HG02623 (cell line): ENCODE measurements at regions not wholly inside any gene's neighbourhood (a gene's known extent, or its start where the extent isn't known, plus 50 kb on each side); places are given as distances from the start of the nearest gene placed in this dataset.

Experiments used
- ATAC-seq: cut with Tn5 transposase; IDR thresholded peaks from one replicate; pipeline ENCODE4 v1.9.1; 2021; ENCODE audit warnings: moderate library complexity; ENCODE audit not compliant: unreplicated experiment

GRCh38 chr2:177031438-177032180 is 181.0 kb upstream of the HNRNPA3 start:
- no peak for ATAC-seq

DNA sequence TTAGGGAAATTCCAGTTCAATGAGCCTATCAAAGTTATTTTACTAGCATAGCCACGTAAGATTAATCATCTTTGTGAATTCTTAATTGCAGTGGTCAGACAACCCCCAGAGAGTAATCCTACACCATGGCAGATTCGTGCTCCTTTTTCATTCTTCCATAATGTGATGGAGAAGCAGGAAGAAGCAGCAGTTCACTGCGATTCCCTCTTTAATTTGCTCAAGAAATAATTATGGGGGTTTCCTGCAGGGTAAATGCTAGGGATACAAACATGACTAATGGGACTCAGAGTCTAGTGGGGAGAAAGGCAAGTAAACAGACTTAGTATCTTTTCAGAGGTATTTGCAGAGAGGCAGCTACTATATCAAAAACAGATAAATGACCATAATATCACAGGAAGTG is 175.8 kb upstream of the HNRNPA3 start:
- ATAC-seq, result no peak

DNA sequence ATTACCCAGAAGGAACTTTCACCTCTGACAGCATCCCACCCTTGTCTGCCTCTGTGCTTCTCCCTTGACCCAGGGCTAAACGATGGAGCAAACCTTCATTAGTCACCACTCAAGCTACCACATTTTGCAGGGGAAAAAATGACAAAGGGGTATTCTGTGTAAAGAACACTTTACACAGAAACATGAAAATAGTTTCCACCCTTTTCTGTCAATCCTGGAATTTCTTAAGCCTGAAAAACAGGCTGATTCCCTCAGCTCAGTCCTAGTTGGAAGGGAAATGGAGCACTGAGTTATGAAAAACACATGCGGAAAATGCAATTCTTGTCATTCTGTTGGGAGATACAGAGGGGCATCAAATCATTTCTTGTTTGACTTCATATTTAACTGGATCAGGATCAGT is 175.0 kb upstream of the HNRNPA3 start:
- no peak for ATAC-seq

DNA sequence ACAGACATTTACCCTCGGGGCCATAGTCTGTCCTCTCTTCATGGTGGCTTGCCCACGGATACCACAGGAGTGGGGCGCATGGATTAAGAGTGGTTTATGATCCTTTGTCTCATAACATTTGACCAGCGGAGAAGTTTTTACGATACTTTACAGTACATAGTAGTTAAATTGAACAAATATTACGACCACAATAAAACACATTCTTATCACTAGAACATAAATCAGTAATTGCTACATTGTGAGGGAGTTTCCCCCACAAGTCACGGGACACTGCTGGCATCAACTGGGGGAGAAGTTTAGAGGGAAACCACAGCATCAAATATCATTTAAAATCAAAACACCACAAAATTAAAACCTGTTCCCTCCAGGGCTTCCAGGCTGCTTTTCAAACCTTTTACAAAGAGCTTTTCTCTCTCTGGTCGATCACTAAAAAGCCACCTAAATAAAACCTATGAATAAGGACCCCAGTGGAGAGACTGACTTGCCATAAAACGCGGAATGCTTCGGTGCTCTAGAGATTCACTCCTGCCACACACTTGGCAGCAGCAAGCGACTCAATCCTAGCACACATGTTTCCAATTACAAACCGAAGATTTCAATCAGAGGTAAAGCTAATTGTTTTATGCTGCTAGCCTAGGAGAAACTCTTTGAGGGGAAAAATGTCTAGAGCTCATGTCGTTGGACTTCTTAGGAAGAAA is 173.7 kb upstream of the HNRNPA3 start:
- ATAC-seq, result no peak

DNA sequence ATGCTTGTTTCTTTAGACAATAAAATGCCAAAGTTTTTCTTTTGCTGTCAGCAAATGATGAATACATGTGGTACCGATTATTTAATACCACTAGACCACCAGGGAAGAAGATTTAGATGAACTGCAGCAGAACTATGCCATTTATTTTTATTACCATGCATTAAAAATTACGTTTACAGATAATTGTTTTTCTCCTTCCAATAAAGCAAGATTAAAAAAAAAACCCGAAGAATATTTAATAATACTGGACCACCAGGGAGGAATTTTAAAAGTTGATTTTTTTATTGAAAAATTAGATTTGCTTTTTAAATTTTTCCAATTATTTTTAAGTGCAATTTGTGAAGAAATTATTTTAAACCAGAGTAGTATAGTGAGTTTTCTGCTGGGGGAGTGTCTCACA is 170.3 kb upstream of the HNRNPA3 start:
- no peak for ATAC-seq

DNA sequence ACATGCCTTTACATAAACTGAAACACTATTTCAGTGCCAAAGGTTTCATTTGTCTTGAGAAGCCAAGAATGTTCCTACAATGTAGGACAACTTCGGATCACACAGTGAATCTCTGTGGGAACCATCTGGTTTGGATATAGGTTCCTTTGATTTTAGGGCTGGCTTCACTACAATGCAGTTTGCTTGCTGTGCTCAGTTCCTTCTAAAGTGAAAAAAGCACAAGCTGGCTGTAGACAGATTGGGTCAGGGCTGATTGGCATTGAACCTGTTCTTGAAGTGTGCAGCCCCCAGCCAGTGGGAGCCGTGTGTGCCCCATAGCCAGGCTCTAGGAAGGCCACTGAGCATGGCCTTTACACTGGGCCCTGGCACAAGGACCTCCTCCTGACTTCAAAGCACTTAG is 167.9 kb upstream of the HNRNPA3 start:
- ATAC-seq, result no peak

DNA sequence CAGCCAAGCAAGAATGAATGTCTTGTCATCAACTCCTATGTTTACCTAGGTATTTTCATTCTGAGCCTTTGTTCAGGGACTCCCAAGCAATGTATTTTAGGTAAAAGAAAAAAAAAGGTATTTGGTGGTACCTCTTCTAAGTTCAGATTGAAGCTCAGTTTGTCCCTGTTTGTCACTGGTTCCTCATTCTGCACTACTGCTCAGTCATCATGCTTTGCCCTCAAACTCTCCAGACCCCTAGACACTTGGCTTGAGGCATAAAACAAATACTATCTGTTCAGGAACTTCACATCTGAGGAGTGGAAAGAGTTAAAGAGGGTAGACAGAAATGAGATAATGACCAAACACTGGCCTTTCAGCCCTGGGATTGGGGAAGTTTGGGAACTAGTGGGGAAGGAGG is 163.6 kb upstream of the HNRNPA3 start:
- ATAC-seq, result no peak

DNA sequence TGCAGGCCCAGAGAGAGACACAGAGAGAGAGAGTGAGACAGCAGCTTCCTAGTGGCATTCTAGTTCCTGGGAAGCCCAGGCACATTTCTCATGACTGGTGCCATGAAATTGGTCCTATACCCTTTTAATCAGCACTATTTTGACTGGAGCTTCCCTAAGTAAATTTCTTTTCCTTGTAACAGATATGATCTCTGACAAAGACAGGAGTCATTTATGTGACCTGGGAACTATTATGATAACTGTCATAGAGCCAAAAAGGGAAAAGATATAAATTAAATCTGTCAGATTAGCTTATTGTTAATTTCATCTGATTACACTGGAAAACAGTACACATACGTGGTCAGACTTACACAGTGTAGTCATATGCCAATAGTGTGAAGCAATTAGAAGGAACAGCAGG is 161.3 kb upstream of the HNRNPA3 start:
- no peak for ATAC-seq

GRCh38 chr2:177052471-177052870 is 160.1 kb upstream of the HNRNPA3 start:
- ATAC-seq, result no peak

- no peak for ATAC-seq
These were observed 159.6 kb upstream of the HNRNPA3 start for GRCh38 chr2:177053038-177053437.

DNA sequence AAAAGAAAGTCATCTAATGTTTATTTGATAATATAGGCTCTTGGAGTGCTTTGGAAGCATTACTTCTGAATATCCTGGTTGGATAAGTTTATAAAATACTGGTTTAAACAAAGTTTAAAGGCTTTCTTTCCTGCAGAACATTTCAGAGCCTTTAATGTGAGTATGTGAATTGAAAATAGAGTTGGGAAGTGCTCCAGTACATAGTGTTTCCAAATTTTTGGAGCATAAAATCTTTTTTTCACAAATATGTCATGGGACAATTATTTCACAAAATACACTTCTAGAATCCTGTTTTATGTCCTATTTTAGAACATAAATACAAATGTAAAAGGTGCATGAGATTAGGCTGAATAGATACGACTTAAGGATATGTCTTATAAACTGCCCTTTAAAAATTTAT is 158.9 kb upstream of the HNRNPA3 start:
- ATAC-seq, result no peak

GRCh38 chr2:177056481-177056929 is 156.1 kb upstream of the HNRNPA3 start:
- no peak for ATAC-seq

DNA sequence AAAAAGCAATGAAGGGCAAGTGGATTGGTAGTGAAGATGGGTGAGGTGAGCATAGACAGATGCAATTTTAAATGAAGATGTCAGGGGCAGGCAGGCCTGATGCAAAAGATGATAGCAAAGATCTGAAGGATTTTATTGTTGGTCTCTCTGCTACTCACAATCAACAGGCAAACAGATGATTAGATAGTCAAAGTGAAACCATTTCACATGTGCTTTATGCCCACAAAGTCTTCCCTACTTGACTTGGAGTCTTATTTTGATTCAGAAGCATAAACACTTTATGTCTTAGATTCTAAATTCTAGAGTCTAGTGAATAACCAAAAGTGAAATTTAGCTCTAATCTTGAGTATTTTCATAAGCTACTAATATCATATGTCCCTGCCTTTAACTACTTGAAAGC is 153.8 kb upstream of the HNRNPA3 start:
- no peak for ATAC-seq

DNA sequence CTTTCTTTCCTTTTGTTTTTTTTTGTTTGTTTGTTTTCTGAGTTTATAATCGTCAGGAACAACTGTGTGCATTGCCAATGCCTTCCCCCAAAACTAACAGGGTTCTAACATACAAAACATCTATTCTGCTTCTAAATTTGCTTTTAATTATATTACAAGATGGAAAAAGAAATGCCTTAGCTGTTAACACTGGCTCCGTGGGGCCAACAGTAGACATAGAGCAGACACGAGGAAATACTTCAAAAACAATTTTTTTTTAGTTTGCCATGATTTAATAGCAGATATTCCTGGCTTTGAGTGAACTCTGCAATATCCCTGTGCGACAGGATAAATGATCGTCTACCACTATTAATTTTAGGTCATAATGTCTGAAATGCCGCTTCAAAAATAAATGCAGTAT is 153.3 kb upstream of the HNRNPA3 start:
- ATAC-seq, result no peak

- no peak for ATAC-seq
These were observed 149.3 kb upstream of the HNRNPA3 start for GRCh38 chr2:177063331-177063730.

GRCh38 chr2:177064422-177064821 is 148.2 kb upstream of the HNRNPA3 start:
- no peak for ATAC-seq

- ATAC-seq, result no peak
These were observed 143.6 kb upstream of the HNRNPA3 start for GRCh38 chr2:177068967-177069366.

DNA sequence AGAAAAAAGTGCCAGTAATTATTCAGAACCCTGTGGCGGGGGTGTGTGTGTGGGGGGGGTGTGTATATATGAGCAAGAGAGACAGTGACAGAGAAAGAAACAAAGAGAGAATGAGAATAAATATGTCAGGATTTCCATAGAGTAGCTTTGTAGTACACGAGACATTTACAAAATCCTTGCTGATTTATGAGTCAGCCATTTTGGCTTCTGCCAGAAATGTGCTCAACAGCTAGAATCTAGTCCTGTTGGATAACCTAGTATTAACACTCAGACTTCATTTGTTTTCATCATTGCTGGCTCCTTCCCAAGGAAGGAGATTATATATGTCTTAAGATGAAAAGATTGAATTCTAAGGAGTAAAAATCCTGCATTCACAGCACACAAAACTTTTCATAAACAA is 140.5 kb upstream of the HNRNPA3 start:
- no peak for ATAC-seq

DNA sequence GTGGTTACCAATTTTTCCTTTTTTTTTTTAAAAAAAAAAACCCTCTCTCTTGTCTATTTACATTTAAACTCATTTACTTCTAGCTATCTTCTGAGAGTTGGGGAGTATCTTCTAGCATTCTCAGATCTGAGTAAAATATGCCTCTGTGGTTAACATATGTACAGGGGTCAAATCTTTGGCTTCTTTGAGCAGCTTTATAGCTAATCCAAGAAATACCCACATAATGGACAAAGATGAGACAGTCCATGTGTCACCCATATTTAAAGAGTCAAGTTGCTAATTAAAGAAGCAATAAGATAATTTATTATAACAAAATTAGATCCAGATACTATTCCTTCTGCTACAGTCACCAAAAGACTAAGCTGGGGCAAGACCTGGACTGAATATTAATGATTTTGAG is 139.0 kb upstream of the HNRNPA3 start:
- no peak for ATAC-seq

DNA sequence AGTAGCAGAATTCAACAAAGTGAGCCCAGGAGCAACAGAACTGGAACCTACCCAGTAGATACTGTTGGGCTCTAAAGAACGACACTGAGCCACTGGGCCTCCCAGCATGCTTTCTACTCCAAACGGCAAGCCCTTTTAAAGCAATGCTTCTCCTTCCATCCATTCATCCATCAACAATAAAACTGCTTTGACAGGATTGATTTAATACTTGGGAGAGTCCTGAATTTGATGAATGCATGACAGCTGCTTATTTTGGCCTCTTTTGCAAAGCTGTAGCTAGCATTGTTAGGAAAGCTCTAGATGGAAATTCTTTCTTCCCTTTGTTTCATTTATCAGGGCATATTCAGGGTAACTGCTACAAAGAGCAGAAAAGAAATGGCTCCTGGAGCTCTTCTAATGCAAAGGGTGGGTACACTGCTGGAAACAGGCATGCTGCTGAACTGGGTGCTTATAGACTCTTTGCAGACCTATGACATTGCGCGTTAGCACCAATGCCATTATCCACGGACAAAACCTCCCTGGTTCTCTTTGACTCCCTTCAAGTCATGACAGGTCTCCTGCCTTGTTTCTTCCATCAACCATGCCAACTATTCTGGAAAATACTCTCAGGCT is 138.4 kb upstream of the HNRNPA3 start:
- ATAC-seq, result no peak

DNA sequence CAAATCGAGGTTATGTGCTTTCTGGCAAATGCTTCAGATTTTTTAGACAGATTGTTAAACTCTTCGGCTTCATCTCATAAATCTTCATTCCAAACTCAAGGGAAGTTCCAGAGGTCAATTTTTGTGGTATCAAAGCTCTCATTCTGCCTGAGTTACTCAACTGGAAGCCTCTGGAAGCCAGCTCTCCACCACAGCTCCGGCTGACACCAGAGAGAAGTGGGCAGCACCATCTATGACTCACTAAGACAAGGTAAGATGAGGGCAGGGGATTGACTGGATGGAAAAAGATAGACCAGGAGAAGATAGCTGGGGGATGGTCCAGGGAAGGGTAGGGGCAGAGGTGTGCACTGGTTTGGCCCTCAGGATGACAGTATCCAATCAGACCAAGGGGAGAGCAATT is 137.3 kb upstream of the HNRNPA3 start:
- no peak for ATAC-seq

DNA sequence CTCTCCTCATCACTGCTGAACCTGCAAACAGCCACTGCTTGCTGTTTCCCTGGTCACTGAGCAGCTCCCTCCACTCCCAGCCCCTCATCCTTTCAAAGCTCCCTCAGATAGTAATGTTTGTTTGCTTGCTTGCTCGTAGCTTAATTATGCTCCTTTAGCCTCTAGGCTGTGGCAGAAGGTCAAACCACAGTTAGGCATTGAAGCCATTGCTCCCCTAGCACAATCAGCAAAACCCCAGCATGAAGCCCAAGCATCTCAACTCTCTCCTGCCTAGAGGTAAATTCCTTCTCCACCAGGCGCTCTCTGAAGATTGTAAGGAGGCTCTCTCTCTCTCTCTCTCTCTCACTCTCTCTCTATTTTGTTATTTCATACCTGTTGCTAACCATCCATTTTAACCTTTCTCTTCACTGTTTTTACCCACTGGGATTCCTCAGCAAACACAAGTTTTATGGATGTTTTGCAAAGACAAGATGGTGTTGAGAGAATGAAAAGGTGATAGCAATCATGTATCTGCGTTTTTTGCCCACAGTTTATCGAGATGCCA is 135.9 kb upstream of the HNRNPA3 start:
- no peak for ATAC-seq
